Umbilical cord (tissue), 1 donor: ENCODE measurements at regions not wholly inside any gene's neighbourhood (a gene's known extent, or its start where the extent isn't known, plus 50 kb on each side); places are given as distances from the start of the nearest gene placed in this dataset.
A peak's percentile ranks its signal among the peaks of the same experiment; 100 is the strongest.

Experiments used
- DNase-seq: peaks from one replicate; pipeline ENCODE4 v3.0.0-alpha.2; 2015; ENCODE audit warnings: low spot score

- DNase-seq = no peak
Observed at GRCh38 chr14:66069036-66069435, 417.1 kb upstream of the CCDC196 start.

GRCh38 chr14:66069830-66070541 lies 416.2 kb upstream of the CCDC196 start:
- DNase-seq = no peak

GRCh38 chr14:66070542-66071319 lies 415.4 kb upstream of the CCDC196 start:
- DNase-seq = no peak

GRCh38 chr14:66072190-66073084 lies 413.7 kb upstream of the CCDC196 start:
- no peak for DNase-seq

- DNase-seq = no peak
Observed at GRCh38 chr14:66074537-66074936, 411.6 kb upstream of the CCDC196 start.

- DNase-seq = no peak
Observed at GRCh38 chr14:66076176-66076575, 410.0 kb upstream of the CCDC196 start.

GRCh38 chr14:66078006-66078405 lies 408.2 kb upstream of the CCDC196 start:
- DNase-seq = no peak

GRCh38 chr14:66081594-66082376 lies 404.4 kb upstream of the CCDC196 start:
- DNase-seq = peak; percentile 14

- no peak for DNase-seq
Observed at GRCh38 chr14:66085224-66085623, 400.9 kb upstream of the CCDC196 start.

GRCh38 chr14:66085665-66086064 lies 400.5 kb upstream of the CCDC196 start:
- no peak for DNase-seq

- no peak for DNase-seq
Observed at GRCh38 chr14:66087231-66087630, 398.9 kb upstream of the CCDC196 start.

- peak; percentile 51 for DNase-seq
Observed at GRCh38 chr14:66088656-66089055, 397.5 kb upstream of the CCDC196 start.

GRCh38 chr14:66092206-66092605 lies 394.0 kb upstream of the CCDC196 start:
- DNase-seq = no peak

GRCh38 chr14:66092748-66093147 lies 393.4 kb upstream of the CCDC196 start:
- DNase-seq = no peak

GRCh38 chr14:66094001-66094727 lies 392.0 kb upstream of the CCDC196 start:
- no peak for DNase-seq

- DNase-seq = no peak
Observed at GRCh38 chr14:66099451-66099850, 386.7 kb upstream of the CCDC196 start.

- DNase-seq = no peak
Observed at GRCh38 chr14:66099931-66100330, 386.2 kb upstream of the CCDC196 start.

GRCh38 chr14:66101662-66102061 lies 384.5 kb upstream of the CCDC196 start:
- no peak for DNase-seq

- DNase-seq = no peak
Observed at GRCh38 chr14:66104486-66104885, 381.7 kb upstream of the CCDC196 start.

- DNase-seq = peak; percentile 22
Observed at GRCh38 chr14:66105815-66106214, 380.4 kb upstream of the CCDC196 start.

GRCh38 chr14:66109426-66109825 lies 376.7 kb upstream of the CCDC196 start:
- no peak for DNase-seq
